ENCODE measurements at regions not wholly inside any gene's neighbourhood (a gene's known extent, or its start where the extent isn't known, plus 50 kb on each side); places are given as distances from the start of the nearest gene placed in this dataset.

- Histone ChIP-seq H3K36me3 (no peaks in the 10 kb centered on the region), H3K9me3 (no peaks in the 10 kb centered on the region), H3K4me1 (no peaks in the 10 kb centered on the region), H3K4me3 (no peak overlapping the region), H3K9ac (ENCODE audit: low read depth in 2 of 2, low read length in 2 of 2) (no peak overlapping the region), H3K27me3 (no peaks in the 10 kb centered on the region), H3K27ac (no peak overlapping the region)
- no peak for DNase-seq
- TF ChIP-seq CTCF (IDR thresholded peaks at IDR 0.05) = no peak
- intact Hi-C loops (cut with DNase I) = no loop called here
Observed at GRCh38 chr4:78691971-78692821, 84.0 kb upstream of the BMP2K start.

- no peaks in the 10 kb centered on the region for H3K9me3 ChIP-seq
- intact Hi-C loops (cut with DNase I) = no loop called here
- H3K27ac ChIP-seq = no peak overlapping the region
- DNase-seq = no peak
- H3K4me3 ChIP-seq = no peak overlapping the region
- no peak for TF ChIP-seq CTCF (IDR thresholded peaks at IDR 0.05)
- no peaks in the 10 kb centered on the region for H3K27me3 ChIP-seq
- H3K36me3 ChIP-seq = no peaks in the 10 kb centered on the region
- H3K4me1 ChIP-seq = no peaks in the 10 kb centered on the region
- H3K9ac ChIP-seq (ENCODE audit: low read depth in 2 of 2, low read length in 2 of 2) = no peak overlapping the region
Observed at GRCh38 chr4:78692822-78693170, 83.4 kb upstream of the BMP2K start.

GRCh38 chr4:78693777-78694456 lies 82.2 kb upstream of the BMP2K start:
- DNase-seq = peak; percentile 54
- H3K9me3 ChIP-seq = no peaks in the 10 kb centered on the region
- H3K27ac ChIP-seq = no peak overlapping the region

GRCh38 chr4:78694457-78694787 lies 81.7 kb upstream of the BMP2K start:
- Histone ChIP-seq H3K9me3 (no peaks in the 10 kb centered on the region), H3K4me1 (no peaks in the 10 kb centered on the region), H3K9ac (ENCODE audit: low read depth in 2 of 2, low read length in 2 of 2) (no peak overlapping the region), H3K36me3 (no peaks in the 10 kb centered on the region), H3K27me3 (no peaks in the 10 kb centered on the region), H3K4me3 (no peak overlapping the region), H3K27ac (no peak overlapping the region)
- no peak for DNase-seq
- intact Hi-C loops (cut with DNase I) = no loop called here
- no peak for TF ChIP-seq CTCF (IDR thresholded peaks at IDR 0.05)

More at GRCh38 chr4:78693777-78694456, 82.2 kb upstream of the BMP2K start:
- H3K27me3 ChIP-seq = no peaks in the 10 kb centered on the region
- TF ChIP-seq CTCF (IDR thresholded peaks at IDR 0.05) = no peak
- no peak overlapping the region for H3K9ac ChIP-seq (ENCODE audit: low read depth in 2 of 2, low read length in 2 of 2)
- H3K4me1 ChIP-seq = no peaks in the 10 kb centered on the region
- no peaks in the 10 kb centered on the region for H3K36me3 ChIP-seq
- H3K4me3 ChIP-seq = no peak overlapping the region
- intact Hi-C loops (cut with DNase I) = no loop called here

- Histone ChIP-seq H3K27ac (no peak overlapping the region), H3K36me3 (no peaks in the 10 kb centered on the region), H3K27me3 (no peaks in the 10 kb centered on the region), H3K9me3 (no peaks in the 10 kb centered on the region), H3K4me3 (no peak overlapping the region), H3K4me1 (no peaks in the 10 kb centered on the region), H3K9ac (ENCODE audit: low read depth in 2 of 2, low read length in 2 of 2) (no peak overlapping the region)
- DNase-seq = no peak
- TF ChIP-seq CTCF (IDR thresholded peaks at IDR 0.05) = no peak
- intact Hi-C loops (cut with DNase I) = no loop called here
Observed at GRCh38 chr4:78695910-78696309, 80.2 kb upstream of the BMP2K start.
